GM23338 (cell line): ENCODE measurements at regions not wholly inside any gene's neighbourhood (a gene's known extent, or its start where the extent isn't known, plus 50 kb on each side); places are given as distances from the start of the nearest gene placed in this dataset.

Source experiments
- CREB1 ChIP-seq: fragments of 250-450 bp; sonication (Bioruptor Pico); IDR thresholded peaks from 2 replicates; pipeline ENCODE4 v1.5.0; 2020; ENCODE audit warnings: low read depth, mild to moderate bottlenecking, moderate library complexity
- ETS1 ChIP-seq: IDR thresholded peaks from 2 replicates; pipeline ENCODE4 v1.6.1; 2016; ENCODE audit warnings: antibody characterized with exemption
- EZH2 ChIP-seq: fragments of 200-600 bp; sonication (generic); IDR thresholded peaks from one replicate; pipeline ENCODE4 v1.8.0; 2017; ENCODE audit warnings: antibody characterized with exemption, mild to moderate bottlenecking, low read depth; ENCODE audit not compliant: unreplicated experiment
- EZH2phosphoT487 ChIP-seq: fragments of 200-600 bp; sonication (generic); IDR thresholded peaks from one replicate; pipeline ENCODE4 v1.8.1; 2018; ENCODE audit warnings: antibody characterized with exemption; ENCODE audit not compliant: unreplicated experiment
- JUNB ChIP-seq: IDR thresholded peaks from one replicate; pipeline ENCODE4 v1.6.1; 2016; ENCODE audit warnings: antibody characterized with exemption; ENCODE audit not compliant: unreplicated experiment
- NANOG ChIP-seq: IDR thresholded peaks from 2 replicates; pipeline ENCODE4 v1.6.1; 2016; ENCODE audit warnings: antibody characterized with exemption, borderline replicate concordance
- POLR2AphosphoS5 ChIP-seq: IDR thresholded peaks from 2 replicates; pipeline ENCODE4 v1.6.1; 2016; ENCODE audit warnings: antibody characterized with exemption, low read depth
- STAT1 ChIP-seq: IDR thresholded peaks from one replicate; pipeline ENCODE4 v1.6.1; 2016; ENCODE audit warnings: antibody characterized with exemption; ENCODE audit not compliant: unreplicated experiment
- ZNF114 ChIP-seq: fragments of 250-450 bp; sonication (Bioruptor Pico); IDR thresholded peaks from 2 replicates; pipeline ENCODE4 v1.5.0; 2020; ENCODE audit warnings: mild to moderate bottlenecking, moderate library complexity
- ZNF331 ChIP-seq: fragments of 250-450 bp; sonication (Bioruptor Pico); IDR thresholded peaks from 2 replicates; pipeline ENCODE4 v1.5.0; 2020; ENCODE audit warnings: low read depth, mild to moderate bottlenecking, moderate library complexity
- TF ChIP-seq, protein P1 (sequence below), 2 experiments: fragments of 200-600 bp in 1 of 2; sonication (generic) in 1 of 2; conservative IDR thresholded peaks; 2 replicates each; pipeline versions ENCODE4 v1.5.1 to v1.6.1; 2016 to 2017; ENCODE audit warnings: antibody characterized with exemption in 2 of 2, low read depth in 2 of 2, mild to moderate bottlenecking in 2 of 2, moderate library complexity in 1 of 2
- TF ChIP-seq, protein P2 (sequence below): IDR thresholded peaks from one replicate; pipeline ENCODE4 v1.6.1; 2018; ENCODE audit warnings: antibody characterized with exemption; ENCODE audit not compliant: unreplicated experiment
- TF ChIP-seq, protein P3 (sequence below): fragments of 250-450 bp; sonication (Bioruptor Pico); IDR thresholded peaks from 2 replicates; pipeline ENCODE4 v1.5.0; 2020; ENCODE audit warnings: mild to moderate bottlenecking, moderate library complexity

DNA sequence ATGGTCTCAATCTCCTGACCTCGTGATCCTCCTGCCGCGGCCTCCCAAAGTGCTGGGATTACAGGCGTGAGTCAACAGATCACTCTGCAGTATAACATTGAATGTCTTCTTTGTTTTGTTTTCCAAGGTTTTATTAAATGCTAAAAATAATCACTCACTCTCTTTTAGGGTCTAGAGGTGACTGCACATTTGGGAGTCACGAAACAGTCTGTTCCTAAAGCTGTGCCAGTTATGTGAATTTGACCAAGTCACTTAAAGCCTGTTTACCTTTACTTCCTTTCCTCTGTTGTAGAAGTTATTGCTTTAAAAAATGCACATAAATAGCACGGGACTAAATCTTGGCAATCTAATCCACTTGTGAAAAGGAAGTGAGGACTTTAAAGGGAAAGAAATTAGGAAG, 304.9 kb upstream of the PTGER4 start:
- TF ChIP-seq, protein P1, sequence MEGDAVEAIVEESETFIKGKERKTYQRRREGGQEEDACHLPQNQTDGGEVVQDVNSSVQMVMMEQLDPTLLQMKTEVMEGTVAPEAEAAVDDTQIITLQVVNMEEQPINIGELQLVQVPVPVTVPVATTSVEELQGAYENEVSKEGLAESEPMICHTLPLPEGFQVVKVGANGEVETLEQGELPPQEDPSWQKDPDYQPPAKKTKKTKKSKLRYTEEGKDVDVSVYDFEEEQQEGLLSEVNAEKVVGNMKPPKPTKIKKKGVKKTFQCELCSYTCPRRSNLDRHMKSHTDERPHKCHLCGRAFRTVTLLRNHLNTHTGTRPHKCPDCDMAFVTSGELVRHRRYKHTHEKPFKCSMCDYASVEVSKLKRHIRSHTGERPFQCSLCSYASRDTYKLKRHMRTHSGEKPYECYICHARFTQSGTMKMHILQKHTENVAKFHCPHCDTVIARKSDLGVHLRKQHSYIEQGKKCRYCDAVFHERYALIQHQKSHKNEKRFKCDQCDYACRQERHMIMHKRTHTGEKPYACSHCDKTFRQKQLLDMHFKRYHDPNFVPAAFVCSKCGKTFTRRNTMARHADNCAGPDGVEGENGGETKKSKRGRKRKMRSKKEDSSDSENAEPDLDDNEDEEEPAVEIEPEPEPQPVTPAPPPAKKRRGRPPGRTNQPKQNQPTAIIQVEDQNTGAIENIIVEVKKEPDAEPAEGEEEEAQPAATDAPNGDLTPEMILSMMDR (conservative IDR thresholded peaks at IDR 0.05; ENCODE audit: low read depth in 2 of 2), result no peak
- TF ChIP-seq POLR2AphosphoS5, result no peak
- TF ChIP-seq EZH2, result no peak
- no peak for TF ChIP-seq EZH2phosphoT487
- no peak for TF ChIP-seq JUNB
- TF ChIP-seq, protein P2, sequence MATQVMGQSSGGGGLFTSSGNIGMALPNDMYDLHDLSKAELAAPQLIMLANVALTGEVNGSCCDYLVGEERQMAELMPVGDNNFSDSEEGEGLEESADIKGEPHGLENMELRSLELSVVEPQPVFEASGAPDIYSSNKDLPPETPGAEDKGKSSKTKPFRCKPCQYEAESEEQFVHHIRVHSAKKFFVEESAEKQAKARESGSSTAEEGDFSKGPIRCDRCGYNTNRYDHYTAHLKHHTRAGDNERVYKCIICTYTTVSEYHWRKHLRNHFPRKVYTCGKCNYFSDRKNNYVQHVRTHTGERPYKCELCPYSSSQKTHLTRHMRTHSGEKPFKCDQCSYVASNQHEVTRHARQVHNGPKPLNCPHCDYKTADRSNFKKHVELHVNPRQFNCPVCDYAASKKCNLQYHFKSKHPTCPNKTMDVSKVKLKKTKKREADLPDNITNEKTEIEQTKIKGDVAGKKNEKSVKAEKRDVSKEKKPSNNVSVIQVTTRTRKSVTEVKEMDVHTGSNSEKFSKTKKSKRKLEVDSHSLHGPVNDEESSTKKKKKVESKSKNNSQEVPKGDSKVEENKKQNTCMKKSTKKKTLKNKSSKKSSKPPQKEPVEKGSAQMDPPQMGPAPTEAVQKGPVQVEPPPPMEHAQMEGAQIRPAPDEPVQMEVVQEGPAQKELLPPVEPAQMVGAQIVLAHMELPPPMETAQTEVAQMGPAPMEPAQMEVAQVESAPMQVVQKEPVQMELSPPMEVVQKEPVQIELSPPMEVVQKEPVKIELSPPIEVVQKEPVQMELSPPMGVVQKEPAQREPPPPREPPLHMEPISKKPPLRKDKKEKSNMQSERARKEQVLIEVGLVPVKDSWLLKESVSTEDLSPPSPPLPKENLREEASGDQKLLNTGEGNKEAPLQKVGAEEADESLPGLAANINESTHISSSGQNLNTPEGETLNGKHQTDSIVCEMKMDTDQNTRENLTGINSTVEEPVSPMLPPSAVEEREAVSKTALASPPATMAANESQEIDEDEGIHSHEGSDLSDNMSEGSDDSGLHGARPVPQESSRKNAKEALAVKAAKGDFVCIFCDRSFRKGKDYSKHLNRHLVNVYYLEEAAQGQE, result no peak
- TF ChIP-seq NANOG, result no peak
- TF ChIP-seq CREB1, result no peak
- no peak for TF ChIP-seq ZNF331 (CRISPR knock-in tag)
- no peak for TF ChIP-seq ZNF114 (CRISPR knock-in tag)
- no peak for TF ChIP-seq STAT1
- no peak for TF ChIP-seq ETS1
- TF ChIP-seq, protein P3, sequence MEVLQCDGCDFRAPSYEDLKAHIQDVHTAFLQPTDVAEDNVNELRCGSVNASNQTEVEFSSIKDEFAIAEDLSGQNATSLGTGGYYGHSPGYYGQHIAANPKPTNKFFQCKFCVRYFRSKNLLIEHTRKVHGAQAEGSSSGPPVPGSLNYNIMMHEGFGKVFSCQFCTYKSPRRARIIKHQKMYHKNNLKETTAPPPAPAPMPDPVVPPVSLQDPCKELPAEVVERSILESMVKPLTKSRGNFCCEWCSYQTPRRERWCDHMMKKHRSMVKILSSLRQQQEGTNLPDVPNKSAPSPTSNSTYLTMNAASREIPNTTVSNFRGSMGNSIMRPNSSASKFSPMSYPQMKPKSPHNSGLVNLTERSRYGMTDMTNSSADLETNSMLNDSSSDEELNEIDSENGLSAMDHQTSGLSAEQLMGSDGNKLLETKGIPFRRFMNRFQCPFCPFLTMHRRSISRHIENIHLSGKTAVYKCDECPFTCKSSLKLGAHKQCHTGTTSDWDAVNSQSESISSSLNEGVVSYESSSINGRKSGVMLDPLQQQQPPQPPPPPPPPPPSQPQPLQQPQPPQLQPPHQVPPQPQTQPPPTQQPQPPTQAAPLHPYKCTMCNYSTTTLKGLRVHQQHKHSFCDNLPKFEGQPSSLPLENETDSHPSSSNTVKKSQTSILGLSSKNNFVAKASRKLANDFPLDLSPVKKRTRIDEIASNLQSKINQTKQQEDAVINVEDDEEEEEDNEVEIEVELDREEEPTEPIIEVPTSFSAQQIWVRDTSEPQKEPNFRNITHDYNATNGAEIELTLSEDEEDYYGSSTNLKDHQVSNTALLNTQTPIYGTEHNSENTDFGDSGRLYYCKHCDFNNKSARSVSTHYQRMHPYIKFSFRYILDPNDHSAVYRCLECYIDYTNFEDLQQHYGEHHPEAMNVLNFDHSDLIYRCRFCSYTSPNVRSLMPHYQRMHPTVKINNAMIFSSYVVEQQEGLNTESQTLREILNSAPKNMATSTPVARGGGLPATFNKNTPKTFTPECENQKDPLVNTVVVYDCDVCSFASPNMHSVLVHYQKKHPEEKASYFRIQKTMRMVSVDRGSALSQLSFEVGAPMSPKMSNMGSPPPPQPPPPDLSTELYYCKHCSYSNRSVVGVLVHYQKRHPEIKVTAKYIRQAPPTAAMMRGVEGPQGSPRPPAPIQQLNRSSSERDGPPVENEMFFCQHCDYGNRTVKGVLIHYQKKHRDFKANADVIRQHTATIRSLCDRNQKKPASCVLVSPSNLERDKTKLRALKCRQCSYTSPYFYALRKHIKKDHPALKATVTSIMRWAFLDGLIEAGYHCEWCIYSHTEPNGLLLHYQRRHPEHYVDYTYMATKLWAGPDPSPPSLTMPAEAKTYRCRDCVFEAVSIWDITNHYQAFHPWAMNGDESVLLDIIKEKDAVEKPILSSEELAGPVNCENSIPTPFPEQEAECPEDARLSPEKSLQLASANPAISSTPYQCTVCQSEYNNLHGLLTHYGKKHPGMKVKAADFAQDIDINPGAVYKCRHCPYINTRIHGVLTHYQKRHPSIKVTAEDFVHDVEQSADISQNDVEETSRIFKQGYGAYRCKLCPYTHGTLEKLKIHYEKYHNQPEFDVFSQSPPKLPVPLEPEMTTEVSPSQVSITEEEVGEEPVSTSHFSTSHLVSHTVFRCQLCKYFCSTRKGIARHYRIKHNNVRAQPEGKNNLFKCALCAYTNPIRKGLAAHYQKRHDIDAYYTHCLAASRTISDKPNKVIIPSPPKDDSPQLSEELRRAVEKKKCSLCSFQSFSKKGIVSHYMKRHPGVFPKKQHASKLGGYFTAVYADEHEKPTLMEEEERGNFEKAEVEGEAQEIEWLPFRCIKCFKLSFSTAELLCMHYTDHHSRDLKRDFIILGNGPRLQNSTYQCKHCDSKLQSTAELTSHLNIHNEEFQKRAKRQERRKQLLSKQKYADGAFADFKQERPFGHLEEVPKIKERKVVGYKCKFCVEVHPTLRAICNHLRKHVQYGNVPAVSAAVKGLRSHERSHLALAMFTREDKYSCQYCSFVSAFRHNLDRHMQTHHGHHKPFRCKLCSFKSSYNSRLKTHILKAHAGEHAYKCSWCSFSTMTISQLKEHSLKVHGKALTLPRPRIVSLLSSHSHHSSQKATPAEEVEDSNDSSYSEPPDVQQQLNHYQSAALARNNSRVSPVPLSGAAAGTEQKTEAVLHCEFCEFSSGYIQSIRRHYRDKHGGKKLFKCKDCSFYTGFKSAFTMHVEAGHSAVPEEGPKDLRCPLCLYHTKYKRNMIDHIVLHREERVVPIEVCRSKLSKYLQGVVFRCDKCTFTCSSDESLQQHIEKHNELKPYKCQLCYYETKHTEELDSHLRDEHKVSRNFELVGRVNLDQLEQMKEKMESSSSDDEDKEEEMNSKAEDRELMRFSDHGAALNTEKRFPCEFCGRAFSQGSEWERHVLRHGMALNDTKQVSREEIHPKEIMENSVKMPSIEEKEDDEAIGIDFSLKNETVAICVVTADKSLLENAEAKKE, result no peak
